NB4 (cell line): ENCODE measurements at regions not wholly inside any gene's neighbourhood (a gene's known extent, or its start where the extent isn't known, plus 50 kb on each side); places are given as distances from the start of the nearest gene placed in this dataset.

Experiments used
- DNase-seq: peaks from one replicate; pipeline ENCODE4 v3.0.0; 2010; ENCODE audit warnings: low read depth
- H3K4me3 ChIP-seq: one replicate; pipeline ENCODE4 v1.5.1; 2011; ENCODE audit warnings: mild to moderate bottlenecking, low read depth, low read length, moderate library complexity
- CTCF ChIP-seq: IDR thresholded peaks from one replicate; pipeline ENCODE4 v1.5.1; 2012; ENCODE audit warnings: low read depth, low read length
- MYC ChIP-seq: IDR thresholded peaks from 2 replicates; pipeline ENCODE4 v1.6.1; 2011; ENCODE audit warnings: low read depth, low read length
- POLR2A ChIP-seq: IDR thresholded peaks from 2 replicates; pipeline ENCODE4 v1.6.1; 2011; ENCODE audit warnings: mild to moderate bottlenecking; ENCODE audit not compliant: insufficient read length; ENCODE audit errors: extremely low read depth
- TF ChIP-seq, protein P1 (sequence below): IDR thresholded peaks from 2 replicates; pipeline ENCODE4 v1.6.1; 2011; ENCODE audit warnings: low read depth, low read length

- H3K4me3 ChIP-seq = no peak overlapping the region
- no peak for DNase-seq
- TF ChIP-seq, protein P1, sequence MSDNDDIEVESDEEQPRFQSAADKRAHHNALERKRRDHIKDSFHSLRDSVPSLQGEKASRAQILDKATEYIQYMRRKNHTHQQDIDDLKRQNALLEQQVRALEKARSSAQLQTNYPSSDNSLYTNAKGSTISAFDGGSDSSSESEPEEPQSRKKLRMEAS = no peak
- TF ChIP-seq MYC (no peak), CTCF (no peak)
These were observed 149.5 kb upstream of the ZNF507 start for GRCh38 chr19:32195706-32196610.

DNA sequence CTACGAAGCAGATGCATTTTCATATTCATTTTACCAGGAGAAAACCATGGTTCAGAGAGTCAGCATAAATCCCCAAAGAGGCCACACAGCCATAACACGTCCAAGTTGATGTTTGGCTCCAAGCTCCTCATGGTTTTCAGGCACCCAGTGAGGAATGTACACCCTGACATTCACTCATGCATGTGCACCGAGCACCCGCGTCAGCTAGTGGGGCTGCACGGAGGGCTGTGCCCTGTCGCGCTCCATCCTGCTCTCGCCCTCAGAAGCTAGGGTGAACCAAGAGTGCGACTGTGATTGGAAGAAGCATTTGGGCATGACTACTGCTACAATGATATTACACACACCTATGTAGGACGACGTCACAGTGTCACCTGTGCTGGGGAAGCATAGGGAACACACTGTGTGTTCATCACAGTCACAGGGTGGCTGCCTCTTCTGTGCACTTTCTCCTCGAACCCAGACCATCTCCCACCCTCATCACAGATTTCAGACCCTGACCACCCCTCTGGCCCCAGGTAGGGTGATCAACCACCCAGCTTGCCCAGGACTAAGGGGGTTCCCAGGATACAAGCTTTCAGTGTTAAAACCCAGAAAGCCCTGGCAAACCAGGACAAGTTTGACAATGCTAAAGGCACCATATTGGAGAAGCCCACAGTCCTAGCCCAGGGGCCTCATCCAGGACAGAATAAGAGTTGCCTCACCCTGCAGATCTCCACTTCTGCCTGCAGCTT is 148.6 kb upstream of the ZNF507 start:
- no peak for DNase-seq
- no peak for TF ChIP-seq CTCF
- TF ChIP-seq MYC = no peak
- TF ChIP-seq, protein P1 = no peak
- TF ChIP-seq POLR2A = no peak
- H3K4me3 ChIP-seq = no peak overlapping the region

- TF ChIP-seq POLR2A (no peak), MYC (no peak), CTCF (no peak)
- TF ChIP-seq, protein P1 = no peak
- H3K4me3 ChIP-seq = no peak overlapping the region
- no peak for DNase-seq
These were observed 147.2 kb upstream of the ZNF507 start for GRCh38 chr19:32197896-32198882.

GRCh38 chr19:32199501-32200040 is 145.8 kb upstream of the ZNF507 start:
- no peak for DNase-seq
- no peak overlapping the region for H3K4me3 ChIP-seq
- TF ChIP-seq POLR2A (no peak), MYC (no peak), CTCF (no peak)
- TF ChIP-seq, protein P1 = no peak

- H3K4me3 ChIP-seq = no peak overlapping the region
- TF ChIP-seq POLR2A (no peak), CTCF (no peak), MYC (no peak)
- TF ChIP-seq, protein P1 = no peak
- DNase-seq = no peak
These were observed 144.9 kb upstream of the ZNF507 start for GRCh38 chr19:32200312-32201038.
